IMR-90 (cell line): ENCODE measurements at regions not wholly inside any gene's neighbourhood (a gene's known extent, or its start where the extent isn't known, plus 50 kb on each side); places are given as distances from the start of the nearest gene placed in this dataset.

ENCODE experiments used
- ATAC-seq: fragments of 200-7000 bp; cut with Tn5 transposase; 2 replicates; pipeline ENCODE4 v1.9.1; 2020; ENCODE audit warnings: low read depth, mild to moderate bottlenecking, moderate library complexity
- BruUV-seq: library from RNA; stranded (reverse); fragments of 400-500 nt; replicated peaks from 2 replicates; lab custom pipeline; 2021; lab: Mats Ljungman, UMichigan
- CTCF ChIA-PET: fragments of 300-600 bp; formaldehyde crosslinking; extraction: SDS; loops from one replicate; lab custom pipeline; 2021; ENCODE audit warnings: antibody characterized with exemption; lab: Yijun Ruan, JAX
- POLR2A ChIA-PET: fragments of 300-600 bp; sonication (Branson Sonifier 250); formaldehyde crosslinking; loops from one replicate; lab custom pipeline; 2022; ENCODE audit warnings: antibody characterized with exemption; ENCODE audit not compliant: unreplicated experiment; lab: Charles Lee
- DNase-seq: peaks from one replicate; pipeline ENCODE4 v3.0.0; 2013
- H2AFZ ChIP-seq: replicated peaks from 2 replicates; pipeline ENCODE3; 2013; ENCODE audit warnings: low read length, mild to moderate bottlenecking; ENCODE audit not compliant: poor library complexity
- H2AK5ac ChIP-seq: 2 replicates; pipeline ENCODE4 v1.6.1; 2013; ENCODE audit warnings: low read depth, low read length, inconsistent platforms
- H2AK9ac ChIP-seq: replicated peaks from 2 replicates; pipeline ENCODE3; 2013; ENCODE audit warnings: mild to moderate bottlenecking, low read depth, low read length, moderate library complexity; ENCODE audit not compliant: poor library complexity
- H2BK120ac ChIP-seq: 2 replicates; pipeline ENCODE4 v1.6.1; 2013; ENCODE audit warnings: low read depth, low read length, inconsistent platforms
- H2BK15ac ChIP-seq: 3 replicates; pipeline ENCODE4 v1.6.1; 2013; ENCODE audit warnings: low read depth, low read length, inconsistent platforms
- H2BK20ac ChIP-seq: 2 replicates; pipeline ENCODE4 v1.6.1; 2013; ENCODE audit warnings: low read depth, mild to moderate bottlenecking, inconsistent platforms, low read length, moderate library complexity
- H2BK5ac ChIP-seq: 2 replicates; pipeline ENCODE4 v1.6.1; 2013; ENCODE audit warnings: mild to moderate bottlenecking, low read depth, low read length, inconsistent platforms; ENCODE audit not compliant: poor library complexity, severe bottlenecking
- H3K14ac ChIP-seq: replicated peaks from 2 replicates; pipeline ENCODE4 v1.6.1; 2013; ENCODE audit warnings: low read depth, low read length, inconsistent platforms
- H3K18ac ChIP-seq: 2 replicates; pipeline ENCODE4 v1.6.1; 2013; ENCODE audit warnings: low read depth, low read length, control low read depth
- H3K23ac ChIP-seq: 2 replicates; pipeline ENCODE4 v1.6.1; 2013; ENCODE audit warnings: low read depth, low read length, inconsistent platforms
- H3K27ac ChIP-seq: 2 replicates; pipeline ENCODE4 v1.5.1; 2013; ENCODE audit warnings: mild to moderate bottlenecking, control low read depth, low read length; ENCODE audit not compliant: insufficient read depth
- H3K27me3 ChIP-seq: 2 replicates; pipeline ENCODE4 v1.6.1; 2013; ENCODE audit warnings: low read length; ENCODE audit not compliant: control insufficient read depth, insufficient read depth
- H3K36me3 ChIP-seq: 2 replicates; pipeline ENCODE4 v1.6.1; 2013; ENCODE audit warnings: low read length, mixed read lengths; ENCODE audit not compliant: control insufficient read depth, insufficient read depth
- H3K4ac ChIP-seq: 2 replicates; pipeline ENCODE4 v1.6.1; 2013; ENCODE audit warnings: low read depth, low read length, inconsistent platforms
- H3K4me1 ChIP-seq: 2 replicates; pipeline ENCODE4 v1.6.1; 2013; ENCODE audit warnings: low read length, mixed read lengths; ENCODE audit not compliant: control insufficient read depth, insufficient read depth
- H3K4me2 ChIP-seq: 2 replicates; pipeline ENCODE4 v1.6.1; 2013; ENCODE audit warnings: low read depth, mild to moderate bottlenecking, control low read depth, low read length, moderate library complexity
- H3K4me3 ChIP-seq: 2 replicates; pipeline ENCODE4 v1.5.1; 2013; ENCODE audit warnings: low read depth, mild to moderate bottlenecking, control low read depth, low read length, moderate library complexity; ENCODE audit not compliant: insufficient read depth
- H3K56ac ChIP-seq: 2 replicates; pipeline ENCODE4 v1.6.1; 2013; ENCODE audit warnings: low read length, inconsistent platforms; ENCODE audit not compliant: insufficient read depth; ENCODE audit errors: extremely low read depth
- H3K79me1 ChIP-seq, 2 experiments: 2 replicates each; pipeline ENCODE4 v1.6.1; 2013; ENCODE audit warnings: low read length in 2 of 2, inconsistent platforms in 1 of 2, low read depth in 1 of 2
- H3K9ac ChIP-seq: 2 replicates; pipeline ENCODE4 v1.6.1; 2013; ENCODE audit warnings: low read depth, low read length, control low read depth
- H3K9me1 ChIP-seq: 2 replicates; pipeline ENCODE4 v1.6.1; 2013; ENCODE audit warnings: low read length, inconsistent platforms; ENCODE audit not compliant: insufficient read depth
- H3K9me3 ChIP-seq: 2 replicates; pipeline ENCODE4 v1.6.1; 2013; ENCODE audit warnings: low read length; ENCODE audit not compliant: control insufficient read depth, insufficient read depth
- H4K20me1 ChIP-seq: 2 replicates; pipeline ENCODE4 v1.6.1; 2013; ENCODE audit warnings: low read length, inconsistent platforms; ENCODE audit not compliant: insufficient read depth
- H4K5ac ChIP-seq: 2 replicates; pipeline ENCODE4 v1.6.1; 2013; ENCODE audit warnings: mild to moderate bottlenecking, low read depth, low read length, control low read depth
- H4K8ac ChIP-seq, 2 experiments: 2 replicates each; pipeline ENCODE4 v1.6.1; 2013; ENCODE audit warnings: low read depth in 2 of 2, low read length in 2 of 2, control low read depth in 1 of 2, inconsistent platforms in 1 of 2
- H4K91ac ChIP-seq: 2 replicates; pipeline ENCODE4 v1.6.1; 2013; ENCODE audit warnings: low read depth, low read length, inconsistent platforms; ENCODE audit not compliant: insufficient read depth
- BHLHE40 ChIP-seq: fragments of 150-350 bp; IDR thresholded peaks from 2 replicates; pipeline ENCODE4 v1.6.1; 2016; ENCODE audit warnings: mild to moderate bottlenecking, low read depth, low read length
- CEBPB ChIP-seq: IDR thresholded peaks from 2 replicates; pipeline ENCODE4 v1.6.1; 2012; ENCODE audit warnings: low read depth, low read length, improper control_type of control experiment
- CHD1 ChIP-seq: IDR thresholded peaks from 2 replicates; pipeline ENCODE4 v1.6.1; 2012; ENCODE audit warnings: low read depth, low read length, improper control_type of control experiment
- CTCF ChIP-seq: conservative IDR thresholded peaks from 2 replicates; pipeline ENCODE4 v1.5.1; 2012; ENCODE audit warnings: mild to moderate bottlenecking, low read depth, low read length, improper control_type of control experiment
- ELK1 ChIP-seq: fragments of 150-350 bp; IDR thresholded peaks from 2 replicates; pipeline ENCODE4 v1.6.1; 2016; ENCODE audit warnings: low read depth, mild to moderate bottlenecking, low read length, moderate library complexity, borderline replicate concordance
- FOS ChIP-seq: fragments of 150-350 bp; IDR thresholded peaks from 2 replicates; pipeline ENCODE4 v1.6.1; 2016; ENCODE audit warnings: low read depth, low read length
- MAFK ChIP-seq: IDR thresholded peaks from 2 replicates; pipeline ENCODE4 v1.6.1; 2012; ENCODE audit warnings: low read depth, low read length, improper control_type of control experiment
- MAZ ChIP-seq: IDR thresholded peaks from 2 replicates; pipeline ENCODE4 v1.6.1; 2012; ENCODE audit warnings: low read depth, mild to moderate bottlenecking, low read length, improper control_type of control experiment, moderate library complexity, borderline replicate concordance
- MXI1 ChIP-seq: IDR thresholded peaks from 2 replicates; pipeline ENCODE4 v1.6.1; 2012; ENCODE audit warnings: low read depth, mild to moderate bottlenecking, low read length, moderate library complexity, borderline replicate concordance
- NFE2L2 ChIP-seq: fragments of 150-350 bp; IDR thresholded peaks from 2 replicates; pipeline ENCODE4 v1.6.1; 2016; ENCODE audit warnings: low read depth, mild to moderate bottlenecking, low read length
- POLR2A ChIP-seq: IDR thresholded peaks from 2 replicates; pipeline ENCODE4 v1.6.1; 2012; ENCODE audit warnings: mild to moderate bottlenecking, low read depth, low read length
- RAD21 ChIP-seq: IDR thresholded peaks from 2 replicates; pipeline ENCODE4 v1.6.1; 2012; ENCODE audit warnings: low read length, improper control_type of control experiment
- RCOR1 ChIP-seq: IDR thresholded peaks from 2 replicates; pipeline ENCODE4 v1.6.1; 2012; ENCODE audit warnings: mild to moderate bottlenecking, low read length, improper control_type of control experiment; ENCODE audit not compliant: insufficient replicate concordance
- RFX5 ChIP-seq: IDR thresholded peaks from 2 replicates; pipeline ENCODE4 v1.8.0; 2012; ENCODE audit warnings: low read depth, mild to moderate bottlenecking, low read length, moderate library complexity
- SMC3 ChIP-seq: fragments of 150-350 bp; IDR thresholded peaks from 2 replicates; pipeline ENCODE4 v1.6.1; 2016; ENCODE audit warnings: low read depth, mild to moderate bottlenecking, antibody characterized with exemption, low read length, moderate library complexity
- USF2 ChIP-seq: fragments of 150-350 bp; IDR thresholded peaks from 2 replicates; pipeline ENCODE4 v1.6.1; 2017; ENCODE audit warnings: mild to moderate bottlenecking, antibody characterized with exemption, low read length, low read depth
- WGBS, 2 experiments: methylation state at CpG; one replicate each; pipeline versions ENCODE4 v1.1.5 to v1.1.7; 2013; ENCODE audit warnings: missing lambda C conversion rate in 2 of 2; ENCODE audit not compliant: insufficient read length in 1 of 2; ENCODE audit errors: extremely low coverage in 2 of 2; 5-methylcytosine and 5-hydroxymethylcytosine counted together
- dilution Hi-C: fragments of 300-500 bp; cut with HindIII; formaldehyde crosslinking; loops from one replicate; pipeline ENCODE4 v1.14.3; 2018; ENCODE audit warnings: low sequenced_read_pairs; ENCODE audit not compliant: unreplicated experiment
- in situ Hi-C: fragments of 300-500 bp; cut with MboI; formaldehyde crosslinking; loops from 3 replicates; pipeline ENCODE4 v1.14.3; 2019; ENCODE audit warnings: low sequenced_read_pairs, inconsistent platforms, mixed read lengths
- intact Hi-C: fragments of 100-400 bp; cut with micrococcal nuclease; formaldehyde crosslinking; loops from 2 replicates; pipeline ENCODE4 v1.10.0; 2022

- ChIA-PET CTCF (interaction anchor here (1.8 kb wide), 1 partner anchor 222 kb away, joined by 6 read pairs; no protein-coding TSS in a partner anchor), POLR2A (no interaction called here)
- no peak overlapping the region for H3K27ac ChIP-seq
- H4K91ac ChIP-seq = no peak overlapping the region
- H4K20me1 ChIP-seq = no peaks in the 10 kb centered on the region
- no peak overlapping the region for H2AFZ ChIP-seq
- H4K8ac ChIP-seq = no peak overlapping the region
- no peak overlapping the region for H2BK20ac ChIP-seq
- H3K4me3 ChIP-seq = no peak overlapping the region
- H3K36me3 ChIP-seq = no peaks in the 10 kb centered on the region
- H3K18ac ChIP-seq = no peak overlapping the region
- intact Hi-C loops = no loop called here
- no CpG with 5 or more reads among the region's 1 CpG for WGBS, 2 experiments
- no peaks in the 10 kb centered on the region for H3K4me1 ChIP-seq
- no peak overlapping the region for H2BK5ac ChIP-seq
- in situ Hi-C loops = no loop called here
- no peak overlapping the region for H2BK120ac ChIP-seq
- no peak overlapping the region for H3K23ac ChIP-seq
- DNase-seq = no peak
- H3K9ac ChIP-seq = no peak overlapping the region
- H3K9me1 ChIP-seq = no peaks in the 10 kb centered on the region
- H4K5ac ChIP-seq = no peak overlapping the region
- no peak overlapping the region for H3K4ac ChIP-seq
- H3K4me2 ChIP-seq = no peak overlapping the region
- no peak overlapping the region for H3K14ac ChIP-seq
- no peaks in the 10 kb centered on the region for H3K79me1 ChIP-seq
- peaks cover 2% of the 10 kb centered on the region; the same call in 1 of the 2 replicates for H3K9me3 ChIP-seq
- no peak overlapping the region for H2AK5ac ChIP-seq
- H2AK9ac ChIP-seq = no peak overlapping the region
- no peak overlapping the region for H3K56ac ChIP-seq
- TF ChIP-seq USF2 = no peak
- TF ChIP-seq MXI1 = no peak
- no peak for TF ChIP-seq CEBPB
- TF ChIP-seq RCOR1 = no peak
- TF ChIP-seq SMC3 = no peak
- no peak for TF ChIP-seq BHLHE40
- no peak for TF ChIP-seq CTCF
- TF ChIP-seq CHD1 = no peak
- TF ChIP-seq FOS = no peak
- no peak for TF ChIP-seq MAZ
- no peak for TF ChIP-seq MAFK
- TF ChIP-seq POLR2A = no peak
- TF ChIP-seq RAD21 = no peak
- TF ChIP-seq NFE2L2 = no peak
- TF ChIP-seq ELK1 = no peak
- TF ChIP-seq RFX5 = no peak
- ATAC-seq = no peak
- dilution Hi-C loops = no loop called here
- peaks cover 7% of the 10 kb centered on the region; the same call in 1 of the 2 replicates for H3K27me3 ChIP-seq
- no TSS peak for BruUV-seq
- H2BK15ac ChIP-seq = no peak overlapping the region
These were observed 57.7 kb upstream of the KDM8 start for GRCh38 chr16:27145630-27146029.
